ENCODE measurements at regions not wholly inside any gene's neighbourhood (a gene's known extent, or its start where the extent isn't known, plus 50 kb on each side); places are given as distances from the start of the nearest gene placed in this dataset.

- TF ChIP-seq CTCF (IDR thresholded peaks at IDR 0.05 in 8 of 11, conservative IDR thresholded peaks at IDR 0.05 in 3 of 11), result no peak
- no peak for TF ChIP-seq POLR2A (IDR thresholded peaks at IDR 0.05)
- TF ChIP-seq POLR2AphosphoS5 (IDR thresholded peaks at IDR 0.05), result no peak
Observed at GRCh38 chr4:67397931-67398330, 147.4 kb downstream of the CENPC start.
